ENCODE measurements at regions not wholly inside any gene's neighbourhood (a gene's known extent, or its start where the extent isn't known, plus 50 kb on each side); places are given as distances from the start of the nearest gene placed in this dataset.

GRCh38 chr3:62987721-62988120 is 112.5 kb upstream of the CADPS start:
- Mint-ChIP-seq H3K36me3 (no peaks in the 10 kb centered on the region), H3K9me3 (no peaks in the 10 kb centered on the region), H3K4me1 (peaks cover 12% of the 10 kb centered on the region), H3K4me3 (no peak overlapping the region), H3K27me3 (ENCODE audit: insufficient read depth, low read depth) (peaks cover 5% of the 10 kb centered on the region), H3K27ac (no peak overlapping the region)
- Histone ChIP-seq H3K9ac (no peak overlapping the region), H4K20me1 (ENCODE audit: low read depth) (no peaks in the 10 kb centered on the region), H3K27me3 (no peaks in the 10 kb centered on the region), H3K79me2 (ENCODE audit: low read depth) (no peaks in the 10 kb centered on the region), H3K9me3 (ENCODE audit: low read depth) (no peaks in the 10 kb centered on the region), H3K4me2 (no peak overlapping the region), H3K4me1 (peaks cover 46% of the 10 kb centered on the region), H3K4me3 (no peak overlapping the region), H3K36me3 (no peaks in the 10 kb centered on the region), H3K27ac (no peak overlapping the region), H3F3A (ENCODE audit: low read depth) (peaks cover 19% of the 10 kb centered on the region), H2AFZ (replicated peaks) (no peak overlapping the region)
- TF ChIP-seq EZH2phosphoT487 (IDR thresholded peaks at IDR 0.05) (no peak), CTCF (IDR thresholded peaks at IDR 0.05) (no peak), EZH2 (IDR thresholded peaks at IDR 0.05) (no peak)
- DNase-seq (ENCODE audit: low spot score), result no peak

GRCh38 chr3:62990704-62991413 is 115.6 kb upstream of the CADPS start:
- no peak for TF ChIP-seq EZH2phosphoT487 (IDR thresholded peaks at IDR 0.05)
- no peak for TF ChIP-seq EZH2 (IDR thresholded peaks at IDR 0.05)
- no peak for TF ChIP-seq CTCF (IDR thresholded peaks at IDR 0.05)
- no peaks in the 10 kb centered on the region for H3K9me3 Mint-ChIP-seq
- H3K79me2 ChIP-seq (ENCODE audit: low read depth), result no peaks in the 10 kb centered on the region
- no peaks in the 10 kb centered on the region for H3K36me3 Mint-ChIP-seq
- H3K4me1 Mint-ChIP-seq, result peaks cover 9% of the 10 kb centered on the region
- H3K27me3 Mint-ChIP-seq (ENCODE audit: insufficient read depth, low read depth), result peaks cover 4% of the 10 kb centered on the region
- no peak overlapping the region for H3K9ac ChIP-seq
- H3K9me3 ChIP-seq (ENCODE audit: low read depth), result no peaks in the 10 kb centered on the region
- H3K4me1 ChIP-seq, result peaks cover 47% of the 10 kb centered on the region
- H3K4me3 Mint-ChIP-seq, result no peak overlapping the region
- no peaks in the 10 kb centered on the region for H3K27me3 ChIP-seq
- peak overlapping the region; percentile 70 for H3K27ac ChIP-seq
- H3K4me3 ChIP-seq, result no peak overlapping the region
- H2AFZ ChIP-seq (replicated peaks), result peak overlapping the region; percentile 27
- no peak overlapping the region for H3K27ac Mint-ChIP-seq
- no peaks in the 10 kb centered on the region for H4K20me1 ChIP-seq (ENCODE audit: low read depth)
- peak; percentile 78 for DNase-seq (ENCODE audit: low spot score)
- peak overlapping the region; percentile 49 for H3K4me2 ChIP-seq
- peaks cover 19% of the 10 kb centered on the region for H3F3A ChIP-seq (ENCODE audit: low read depth)
- no peaks in the 10 kb centered on the region for H3K36me3 ChIP-seq

GRCh38 chr3:62992520-62992919 is 117.3 kb upstream of the CADPS start:
- Mint-ChIP-seq H3K4me3 (no peak overlapping the region), H3K9me3 (no peaks in the 10 kb centered on the region), H3K36me3 (no peaks in the 10 kb centered on the region), H3K27me3 (ENCODE audit: insufficient read depth, low read depth) (no peaks in the 10 kb centered on the region), H3K4me1 (peaks cover 9% of the 10 kb centered on the region), H3K27ac (no peak overlapping the region)
- no peaks in the 10 kb centered on the region for H4K20me1 ChIP-seq (ENCODE audit: low read depth)
- H3K36me3 ChIP-seq, result no peaks in the 10 kb centered on the region
- H3K4me3 ChIP-seq, result no peak overlapping the region
- H3K9me3 ChIP-seq (ENCODE audit: low read depth), result no peaks in the 10 kb centered on the region
- no peak overlapping the region for H3K4me2 ChIP-seq
- DNase-seq (ENCODE audit: low spot score), result no peak
- H3K27ac ChIP-seq, result no peak overlapping the region
- H3K27me3 ChIP-seq, result no peaks in the 10 kb centered on the region
- H2AFZ ChIP-seq (replicated peaks), result no peak overlapping the region
- H3F3A ChIP-seq (ENCODE audit: low read depth), result peaks cover 19% of the 10 kb centered on the region
- no peaks in the 10 kb centered on the region for H3K79me2 ChIP-seq (ENCODE audit: low read depth)
- H3K4me1 ChIP-seq, result peaks cover 41% of the 10 kb centered on the region
- H3K9ac ChIP-seq, result no peak overlapping the region
- no peak for TF ChIP-seq EZH2 (IDR thresholded peaks at IDR 0.05)
- no peak for TF ChIP-seq EZH2phosphoT487 (IDR thresholded peaks at IDR 0.05)
- TF ChIP-seq CTCF (IDR thresholded peaks at IDR 0.05), result no peak

All from neural progenitor cell (in vitro differentiated cells).